Astrocyte (in vitro differentiated cells and primary cell): ENCODE measurements at regions not wholly inside any gene's neighbourhood (a gene's known extent, or its start where the extent isn't known, plus 50 kb on each side); places are given as distances from the start of the nearest gene placed in this dataset.

Source experiments
- EZH2 ChIP-seq: IDR thresholded peaks from 2 replicates; pipeline ENCODE4 v1.6.1; 2012; ENCODE audit warnings: mild to moderate bottlenecking, low read length, inconsistent platforms; ENCODE audit not compliant: insufficient read depth
- TF ChIP-seq, protein P1 (sequence below): IDR thresholded peaks from 2 replicates; pipeline ENCODE4 v1.5.1; 2011; ENCODE audit warnings: low read depth, mild to moderate bottlenecking, inconsistent platforms, low read length, moderate library complexity; ENCODE audit not compliant: insufficient read depth

DNA sequence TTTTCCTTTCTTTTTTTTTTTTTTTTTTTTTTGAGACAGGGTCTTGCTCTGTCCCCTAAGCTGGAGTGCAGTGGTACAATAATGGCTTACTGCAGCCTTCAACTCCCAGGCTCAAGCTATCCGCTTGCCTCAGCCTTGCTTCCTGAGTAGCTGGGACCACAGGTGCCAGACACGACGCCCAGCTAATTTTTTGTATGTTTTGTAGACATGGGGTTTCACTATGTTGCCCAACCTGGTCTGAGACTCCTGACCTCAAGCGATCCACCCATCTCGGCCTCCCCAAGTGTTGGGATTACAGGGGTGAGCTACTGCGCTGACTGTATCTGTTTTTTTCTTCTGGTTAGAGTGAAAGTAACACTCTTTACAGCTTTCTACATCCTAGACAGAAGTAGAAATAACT lies 167.9 kb upstream of the FOXN2 start:
- TF ChIP-seq, protein P1, sequence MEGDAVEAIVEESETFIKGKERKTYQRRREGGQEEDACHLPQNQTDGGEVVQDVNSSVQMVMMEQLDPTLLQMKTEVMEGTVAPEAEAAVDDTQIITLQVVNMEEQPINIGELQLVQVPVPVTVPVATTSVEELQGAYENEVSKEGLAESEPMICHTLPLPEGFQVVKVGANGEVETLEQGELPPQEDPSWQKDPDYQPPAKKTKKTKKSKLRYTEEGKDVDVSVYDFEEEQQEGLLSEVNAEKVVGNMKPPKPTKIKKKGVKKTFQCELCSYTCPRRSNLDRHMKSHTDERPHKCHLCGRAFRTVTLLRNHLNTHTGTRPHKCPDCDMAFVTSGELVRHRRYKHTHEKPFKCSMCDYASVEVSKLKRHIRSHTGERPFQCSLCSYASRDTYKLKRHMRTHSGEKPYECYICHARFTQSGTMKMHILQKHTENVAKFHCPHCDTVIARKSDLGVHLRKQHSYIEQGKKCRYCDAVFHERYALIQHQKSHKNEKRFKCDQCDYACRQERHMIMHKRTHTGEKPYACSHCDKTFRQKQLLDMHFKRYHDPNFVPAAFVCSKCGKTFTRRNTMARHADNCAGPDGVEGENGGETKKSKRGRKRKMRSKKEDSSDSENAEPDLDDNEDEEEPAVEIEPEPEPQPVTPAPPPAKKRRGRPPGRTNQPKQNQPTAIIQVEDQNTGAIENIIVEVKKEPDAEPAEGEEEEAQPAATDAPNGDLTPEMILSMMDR, result no peak
- TF ChIP-seq EZH2, result no peak
